ENCODE measurements at regions not wholly inside any gene's neighbourhood (a gene's known extent, or its start where the extent isn't known, plus 50 kb on each side); places are given as distances from the start of the nearest gene placed in this dataset.
A peak's percentile ranks its signal among the peaks of the same experiment; 100 is the strongest.

DNA sequence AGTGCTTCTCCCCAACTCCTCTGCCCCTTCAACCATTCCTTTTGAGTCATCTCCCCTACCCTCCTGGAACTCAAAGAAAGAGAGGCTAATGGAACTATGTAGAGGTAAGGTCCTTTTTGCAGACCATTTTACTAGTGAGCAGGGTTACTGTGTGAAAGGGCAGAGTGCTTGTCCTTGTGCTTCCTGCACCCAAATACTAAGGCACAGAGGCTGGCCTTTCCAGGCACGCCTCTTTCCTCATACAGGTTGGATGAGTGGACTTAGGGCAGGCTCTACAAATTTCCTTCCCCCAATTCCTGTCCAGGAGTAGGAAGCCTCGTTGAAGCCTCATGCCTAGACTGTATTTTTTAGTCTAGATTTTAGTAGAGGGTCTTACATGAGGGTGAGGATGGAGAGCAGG lies 288.8 kb upstream of the SLC14A2 start (continued):
- no peak for TF ChIP-seq ETS1 (IDR thresholded peaks at IDR 0.05)
- no peak for TF ChIP-seq EZH2 (IDR thresholded peaks at IDR 0.05; ENCODE audit: low read depth, unreplicated experiment)

DNA sequence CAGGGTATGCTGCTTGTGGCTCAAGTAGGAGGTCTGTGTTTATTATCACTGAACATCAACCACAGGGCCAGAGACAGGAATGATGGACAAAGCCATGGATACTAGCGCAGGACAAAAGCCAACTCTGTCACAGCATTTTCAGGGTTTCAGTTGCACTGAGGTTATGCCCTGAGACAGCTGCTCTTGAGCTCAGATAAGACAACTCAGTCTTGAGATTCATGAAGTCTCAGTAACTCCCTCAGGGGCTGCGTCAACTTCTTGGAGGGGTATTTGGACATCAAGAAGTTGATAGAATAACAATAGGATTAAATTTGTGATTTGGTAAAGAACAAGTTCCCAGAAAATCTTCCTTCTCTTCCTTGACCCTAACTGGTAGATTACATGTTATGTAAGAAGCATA lies 287.0 kb upstream of the SLC14A2 start:
- no peak overlapping the region for H3K4me3 ChIP-seq
- Mint-ChIP-seq H3K36me3 (ENCODE audit: low read depth) (no peaks in the 10 kb centered on the region), H3K9me3 (no peaks in the 10 kb centered on the region; the same call in 2 of the 3 replicates), H3K4me3 (no peak overlapping the region), H3K27ac (no peak overlapping the region), H3K27me3 (ENCODE audit: insufficient read depth, low read depth, poor library complexity) (no peaks in the 10 kb centered on the region), H3K4me1 (peaks cover 18% of the 10 kb centered on the region)
- H2AFZ ChIP-seq: 0 out of 2 replicates have a peak overlapping the region, but pooled peaks have one; percentile 43
- no peaks in the 10 kb centered on the region for H3F3A ChIP-seq (replicated peaks; ENCODE audit: low read depth)
- H3K79me2 ChIP-seq (replicated peaks; ENCODE audit: insufficient read depth): no peaks in the 10 kb centered on the region
- no peaks in the 10 kb centered on the region for H3K27me3 ChIP-seq (ENCODE audit: insufficient read depth)
- no peak overlapping the region for H3K4me2 ChIP-seq
- H4K20me1 ChIP-seq (replicated peaks; ENCODE audit: insufficient read depth): no peaks in the 10 kb centered on the region
- peaks cover 12% of the 10 kb centered on the region for H3K9me2 ChIP-seq (ENCODE audit: insufficient read depth)
- H3K4me1 ChIP-seq (ENCODE audit: insufficient read depth): peaks cover 20% of the 10 kb centered on the region
- no peaks in the 10 kb centered on the region for H3K36me3 ChIP-seq (ENCODE audit: insufficient read depth)
- no peak for DNase-seq (ENCODE audit: low spot score)
- ATAC-seq: no peak
- no peak overlapping the region for H3K27ac ChIP-seq (ENCODE audit: low read depth)
- no peak for TF ChIP-seq EZH2phosphoT487 (IDR thresholded peaks at IDR 0.05; ENCODE audit: unreplicated experiment)
- no peak for TF ChIP-seq CREB1 (CRISPR knock-in tag; IDR thresholded peaks at IDR 0.05; ENCODE audit: low read depth)
- TF ChIP-seq, protein P1, sequence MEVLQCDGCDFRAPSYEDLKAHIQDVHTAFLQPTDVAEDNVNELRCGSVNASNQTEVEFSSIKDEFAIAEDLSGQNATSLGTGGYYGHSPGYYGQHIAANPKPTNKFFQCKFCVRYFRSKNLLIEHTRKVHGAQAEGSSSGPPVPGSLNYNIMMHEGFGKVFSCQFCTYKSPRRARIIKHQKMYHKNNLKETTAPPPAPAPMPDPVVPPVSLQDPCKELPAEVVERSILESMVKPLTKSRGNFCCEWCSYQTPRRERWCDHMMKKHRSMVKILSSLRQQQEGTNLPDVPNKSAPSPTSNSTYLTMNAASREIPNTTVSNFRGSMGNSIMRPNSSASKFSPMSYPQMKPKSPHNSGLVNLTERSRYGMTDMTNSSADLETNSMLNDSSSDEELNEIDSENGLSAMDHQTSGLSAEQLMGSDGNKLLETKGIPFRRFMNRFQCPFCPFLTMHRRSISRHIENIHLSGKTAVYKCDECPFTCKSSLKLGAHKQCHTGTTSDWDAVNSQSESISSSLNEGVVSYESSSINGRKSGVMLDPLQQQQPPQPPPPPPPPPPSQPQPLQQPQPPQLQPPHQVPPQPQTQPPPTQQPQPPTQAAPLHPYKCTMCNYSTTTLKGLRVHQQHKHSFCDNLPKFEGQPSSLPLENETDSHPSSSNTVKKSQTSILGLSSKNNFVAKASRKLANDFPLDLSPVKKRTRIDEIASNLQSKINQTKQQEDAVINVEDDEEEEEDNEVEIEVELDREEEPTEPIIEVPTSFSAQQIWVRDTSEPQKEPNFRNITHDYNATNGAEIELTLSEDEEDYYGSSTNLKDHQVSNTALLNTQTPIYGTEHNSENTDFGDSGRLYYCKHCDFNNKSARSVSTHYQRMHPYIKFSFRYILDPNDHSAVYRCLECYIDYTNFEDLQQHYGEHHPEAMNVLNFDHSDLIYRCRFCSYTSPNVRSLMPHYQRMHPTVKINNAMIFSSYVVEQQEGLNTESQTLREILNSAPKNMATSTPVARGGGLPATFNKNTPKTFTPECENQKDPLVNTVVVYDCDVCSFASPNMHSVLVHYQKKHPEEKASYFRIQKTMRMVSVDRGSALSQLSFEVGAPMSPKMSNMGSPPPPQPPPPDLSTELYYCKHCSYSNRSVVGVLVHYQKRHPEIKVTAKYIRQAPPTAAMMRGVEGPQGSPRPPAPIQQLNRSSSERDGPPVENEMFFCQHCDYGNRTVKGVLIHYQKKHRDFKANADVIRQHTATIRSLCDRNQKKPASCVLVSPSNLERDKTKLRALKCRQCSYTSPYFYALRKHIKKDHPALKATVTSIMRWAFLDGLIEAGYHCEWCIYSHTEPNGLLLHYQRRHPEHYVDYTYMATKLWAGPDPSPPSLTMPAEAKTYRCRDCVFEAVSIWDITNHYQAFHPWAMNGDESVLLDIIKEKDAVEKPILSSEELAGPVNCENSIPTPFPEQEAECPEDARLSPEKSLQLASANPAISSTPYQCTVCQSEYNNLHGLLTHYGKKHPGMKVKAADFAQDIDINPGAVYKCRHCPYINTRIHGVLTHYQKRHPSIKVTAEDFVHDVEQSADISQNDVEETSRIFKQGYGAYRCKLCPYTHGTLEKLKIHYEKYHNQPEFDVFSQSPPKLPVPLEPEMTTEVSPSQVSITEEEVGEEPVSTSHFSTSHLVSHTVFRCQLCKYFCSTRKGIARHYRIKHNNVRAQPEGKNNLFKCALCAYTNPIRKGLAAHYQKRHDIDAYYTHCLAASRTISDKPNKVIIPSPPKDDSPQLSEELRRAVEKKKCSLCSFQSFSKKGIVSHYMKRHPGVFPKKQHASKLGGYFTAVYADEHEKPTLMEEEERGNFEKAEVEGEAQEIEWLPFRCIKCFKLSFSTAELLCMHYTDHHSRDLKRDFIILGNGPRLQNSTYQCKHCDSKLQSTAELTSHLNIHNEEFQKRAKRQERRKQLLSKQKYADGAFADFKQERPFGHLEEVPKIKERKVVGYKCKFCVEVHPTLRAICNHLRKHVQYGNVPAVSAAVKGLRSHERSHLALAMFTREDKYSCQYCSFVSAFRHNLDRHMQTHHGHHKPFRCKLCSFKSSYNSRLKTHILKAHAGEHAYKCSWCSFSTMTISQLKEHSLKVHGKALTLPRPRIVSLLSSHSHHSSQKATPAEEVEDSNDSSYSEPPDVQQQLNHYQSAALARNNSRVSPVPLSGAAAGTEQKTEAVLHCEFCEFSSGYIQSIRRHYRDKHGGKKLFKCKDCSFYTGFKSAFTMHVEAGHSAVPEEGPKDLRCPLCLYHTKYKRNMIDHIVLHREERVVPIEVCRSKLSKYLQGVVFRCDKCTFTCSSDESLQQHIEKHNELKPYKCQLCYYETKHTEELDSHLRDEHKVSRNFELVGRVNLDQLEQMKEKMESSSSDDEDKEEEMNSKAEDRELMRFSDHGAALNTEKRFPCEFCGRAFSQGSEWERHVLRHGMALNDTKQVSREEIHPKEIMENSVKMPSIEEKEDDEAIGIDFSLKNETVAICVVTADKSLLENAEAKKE (CRISPR knock-in tag; IDR thresholded peaks at IDR 0.05): no peak
- TF ChIP-seq JUNB (IDR thresholded peaks at IDR 0.05; ENCODE audit: unreplicated experiment): no peak
- no peak for TF ChIP-seq NANOG (IDR thresholded peaks at IDR 0.05; ENCODE audit: borderline replicate concordance)
- no peak for TF ChIP-seq EZH2 (IDR thresholded peaks at IDR 0.05; ENCODE audit: low read depth, unreplicated experiment)
- no peak for TF ChIP-seq ZNF114 (CRISPR knock-in tag; IDR thresholded peaks at IDR 0.05)
- TF ChIP-seq POLR2AphosphoS5 (IDR thresholded peaks at IDR 0.05; ENCODE audit: low read depth): no peak
- no peak for TF ChIP-seq ETS1 (IDR thresholded peaks at IDR 0.05)
- TF ChIP-seq, protein P2, sequence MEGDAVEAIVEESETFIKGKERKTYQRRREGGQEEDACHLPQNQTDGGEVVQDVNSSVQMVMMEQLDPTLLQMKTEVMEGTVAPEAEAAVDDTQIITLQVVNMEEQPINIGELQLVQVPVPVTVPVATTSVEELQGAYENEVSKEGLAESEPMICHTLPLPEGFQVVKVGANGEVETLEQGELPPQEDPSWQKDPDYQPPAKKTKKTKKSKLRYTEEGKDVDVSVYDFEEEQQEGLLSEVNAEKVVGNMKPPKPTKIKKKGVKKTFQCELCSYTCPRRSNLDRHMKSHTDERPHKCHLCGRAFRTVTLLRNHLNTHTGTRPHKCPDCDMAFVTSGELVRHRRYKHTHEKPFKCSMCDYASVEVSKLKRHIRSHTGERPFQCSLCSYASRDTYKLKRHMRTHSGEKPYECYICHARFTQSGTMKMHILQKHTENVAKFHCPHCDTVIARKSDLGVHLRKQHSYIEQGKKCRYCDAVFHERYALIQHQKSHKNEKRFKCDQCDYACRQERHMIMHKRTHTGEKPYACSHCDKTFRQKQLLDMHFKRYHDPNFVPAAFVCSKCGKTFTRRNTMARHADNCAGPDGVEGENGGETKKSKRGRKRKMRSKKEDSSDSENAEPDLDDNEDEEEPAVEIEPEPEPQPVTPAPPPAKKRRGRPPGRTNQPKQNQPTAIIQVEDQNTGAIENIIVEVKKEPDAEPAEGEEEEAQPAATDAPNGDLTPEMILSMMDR (conservative IDR thresholded peaks at IDR 0.05; ENCODE audit: low read depth in 2 of 2): no peak
- TF ChIP-seq, protein P3, sequence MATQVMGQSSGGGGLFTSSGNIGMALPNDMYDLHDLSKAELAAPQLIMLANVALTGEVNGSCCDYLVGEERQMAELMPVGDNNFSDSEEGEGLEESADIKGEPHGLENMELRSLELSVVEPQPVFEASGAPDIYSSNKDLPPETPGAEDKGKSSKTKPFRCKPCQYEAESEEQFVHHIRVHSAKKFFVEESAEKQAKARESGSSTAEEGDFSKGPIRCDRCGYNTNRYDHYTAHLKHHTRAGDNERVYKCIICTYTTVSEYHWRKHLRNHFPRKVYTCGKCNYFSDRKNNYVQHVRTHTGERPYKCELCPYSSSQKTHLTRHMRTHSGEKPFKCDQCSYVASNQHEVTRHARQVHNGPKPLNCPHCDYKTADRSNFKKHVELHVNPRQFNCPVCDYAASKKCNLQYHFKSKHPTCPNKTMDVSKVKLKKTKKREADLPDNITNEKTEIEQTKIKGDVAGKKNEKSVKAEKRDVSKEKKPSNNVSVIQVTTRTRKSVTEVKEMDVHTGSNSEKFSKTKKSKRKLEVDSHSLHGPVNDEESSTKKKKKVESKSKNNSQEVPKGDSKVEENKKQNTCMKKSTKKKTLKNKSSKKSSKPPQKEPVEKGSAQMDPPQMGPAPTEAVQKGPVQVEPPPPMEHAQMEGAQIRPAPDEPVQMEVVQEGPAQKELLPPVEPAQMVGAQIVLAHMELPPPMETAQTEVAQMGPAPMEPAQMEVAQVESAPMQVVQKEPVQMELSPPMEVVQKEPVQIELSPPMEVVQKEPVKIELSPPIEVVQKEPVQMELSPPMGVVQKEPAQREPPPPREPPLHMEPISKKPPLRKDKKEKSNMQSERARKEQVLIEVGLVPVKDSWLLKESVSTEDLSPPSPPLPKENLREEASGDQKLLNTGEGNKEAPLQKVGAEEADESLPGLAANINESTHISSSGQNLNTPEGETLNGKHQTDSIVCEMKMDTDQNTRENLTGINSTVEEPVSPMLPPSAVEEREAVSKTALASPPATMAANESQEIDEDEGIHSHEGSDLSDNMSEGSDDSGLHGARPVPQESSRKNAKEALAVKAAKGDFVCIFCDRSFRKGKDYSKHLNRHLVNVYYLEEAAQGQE (IDR thresholded peaks at IDR 0.05; ENCODE audit: unreplicated experiment): no peak
- TF ChIP-seq ZNF331 (CRISPR knock-in tag; IDR thresholded peaks at IDR 0.05; ENCODE audit: low read depth): no peak
